Smooth muscle cell (in vitro differentiated cells): ENCODE measurements at regions not wholly inside any gene's neighbourhood (a gene's known extent, or its start where the extent isn't known, plus 50 kb on each side); places are given as distances from the start of the nearest gene placed in this dataset.

Experiments used
- DNase-seq: peaks from one replicate; lab custom pipeline; 2025; ENCODE audit not compliant: unreplicated experiment; lab: John Stamatoyannopoulos, UW
- H2AFZ ChIP-seq: fragments of 200-600 bp; sonication (generic); 2 replicates; pipeline ENCODE4 v1.6.0; 2016; ENCODE audit warnings: antibody characterized with exemption, low read depth, mild to moderate bottlenecking
- H3F3A ChIP-seq: fragments of 200-600 bp; sonication (generic); 2 replicates; pipeline ENCODE4 v1.6.0; 2017; ENCODE audit warnings: antibody characterized with exemption, low read depth
- H3K27ac ChIP-seq: fragments of 200-600 bp; sonication (generic); 2 replicates; pipeline ENCODE4 v1.5.1; 2016; ENCODE audit warnings: low read depth, mild to moderate bottlenecking
- H3K27me3 ChIP-seq: fragments of 200-600 bp; sonication (generic); 2 replicates; pipeline ENCODE4 v1.6.1; 2016; ENCODE audit warnings: low read depth, mild to moderate bottlenecking
- H3K36me3 ChIP-seq: fragments of 200-600 bp; sonication (generic); 2 replicates; pipeline ENCODE4 v1.5.1; 2016; ENCODE audit warnings: low read depth
- H3K4me1 ChIP-seq: fragments of 200-600 bp; sonication (generic); 2 replicates; pipeline ENCODE4 v1.5.1; 2016; ENCODE audit warnings: low read depth
- H3K4me2 ChIP-seq: fragments of 200-600 bp; sonication (generic); 2 replicates; pipeline ENCODE4 v1.6.0; 2016; ENCODE audit warnings: mild to moderate bottlenecking
- H3K4me3 ChIP-seq: fragments of 200-600 bp; sonication (generic); 2 replicates; pipeline ENCODE4 v1.5.1; 2016; ENCODE audit warnings: mild to moderate bottlenecking
- H3K79me2 ChIP-seq: fragments of 200-600 bp; sonication (generic); 2 replicates; pipeline ENCODE4 v1.6.0; 2016; ENCODE audit warnings: low read depth, mild to moderate bottlenecking
- H3K9ac ChIP-seq: fragments of 200-600 bp; sonication (generic); 2 replicates; pipeline ENCODE4 v1.6.0; 2016; ENCODE audit warnings: low read depth
- H3K9me3 ChIP-seq: fragments of 200-600 bp; sonication (generic); replicated peaks from 2 replicates; pipeline ENCODE4 v1.5.1; 2016; ENCODE audit warnings: low read depth
- H4K20me1 ChIP-seq: fragments of 200-600 bp; sonication (generic); 2 replicates; pipeline ENCODE4 v1.6.0; 2016; ENCODE audit warnings: low read depth
- CTCF ChIP-seq: fragments of 200-600 bp; sonication (generic); IDR thresholded peaks from 2 replicates; pipeline ENCODE4 v1.5.1; 2017; ENCODE audit warnings: borderline replicate concordance, mild to moderate bottlenecking, antibody characterized with exemption; ENCODE audit not compliant: insufficient read depth, poor library complexity, severe bottlenecking
- WGBS: methylation state at CpG from one replicate; pipeline ENCODE4 v1.1.7; 2016; ENCODE audit warnings: low lambda C conversion rate; 5-methylcytosine and 5-hydroxymethylcytosine counted together

GRCh38 chrX:8906299-8906938, 105.2 kb upstream of the FAM9A start:
- Histone ChIP-seq H3K9ac (no peak overlapping the region), H3K27ac (no peak overlapping the region)
- 86% methylated on average over 9 of the region's 9 CpGs for WGBS

GRCh38 chrX:8897259-8897658, 96.1 kb upstream of the FAM9A start:
- Histone ChIP-seq H3K79me2 (no peaks in the 10 kb centered on the region), H3K27ac (no peak overlapping the region), H2AFZ (no peak overlapping the region), H4K20me1 (no peaks in the 10 kb centered on the region), H3F3A (no peaks in the 10 kb centered on the region), H3K4me3 (no peak overlapping the region), H3K36me3 (no peaks in the 10 kb centered on the region), H3K9ac (no peak overlapping the region), H3K4me2 (no peak overlapping the region), H3K27me3 (no peaks in the 10 kb centered on the region), H3K9me3 (no peaks in the 10 kb centered on the region), H3K4me1 (no peaks in the 10 kb centered on the region)
- TF ChIP-seq CTCF: no peak
- 65% methylated on average over 4 of the region's 4 CpGs for WGBS
- DNase-seq: no peak

More at GRCh38 chrX:8906299-8906938, 105.2 kb upstream of the FAM9A start:
- no peaks in the 10 kb centered on the region for H3K4me1 ChIP-seq
- H2AFZ ChIP-seq: no peak overlapping the region
- no peaks in the 10 kb centered on the region for H3K27me3 ChIP-seq
- H4K20me1 ChIP-seq: no peaks in the 10 kb centered on the region
- H3K4me2 ChIP-seq: no peak overlapping the region
- no peak for DNase-seq
- no peaks in the 10 kb centered on the region for H3F3A ChIP-seq
- H3K9me3 ChIP-seq: no peaks in the 10 kb centered on the region
- H3K79me2 ChIP-seq: no peaks in the 10 kb centered on the region
- no peaks in the 10 kb centered on the region for H3K36me3 ChIP-seq
- H3K4me3 ChIP-seq: no peak overlapping the region
- no peak for TF ChIP-seq CTCF

- H3K79me2 ChIP-seq: no peaks in the 10 kb centered on the region
- no peaks in the 10 kb centered on the region for H4K20me1 ChIP-seq
- H2AFZ ChIP-seq: no peak overlapping the region
- WGBS: 71% methylated on average over 1 of the region's 1 CpG
- H3K36me3 ChIP-seq: no peaks in the 10 kb centered on the region
- H3K4me2 ChIP-seq: no peak overlapping the region
- H3K9ac ChIP-seq: no peak overlapping the region
- peaks cover 2% of the 10 kb centered on the region for H3K9me3 ChIP-seq
- no peak for TF ChIP-seq CTCF
- H3K27me3 ChIP-seq: no peaks in the 10 kb centered on the region
- H3K27ac ChIP-seq: no peak overlapping the region
- H3K4me3 ChIP-seq: no peak overlapping the region
- no peaks in the 10 kb centered on the region for H3K4me1 ChIP-seq
- DNase-seq: no peak
- H3F3A ChIP-seq: no peaks in the 10 kb centered on the region
These were observed 89.6 kb upstream of the FAM9A start for GRCh38 chrX:8890794-8891193.

GRCh38 chrX:8887004-8887403, 85.8 kb upstream of the FAM9A start:
- Histone ChIP-seq H3K27me3 (no peaks in the 10 kb centered on the region), H3K9me3 (peaks cover 2% of the 10 kb centered on the region), H3K4me1 (no peaks in the 10 kb centered on the region), H3K36me3 (no peaks in the 10 kb centered on the region), H3K9ac (no peak overlapping the region), H4K20me1 (no peaks in the 10 kb centered on the region), H3F3A (no peaks in the 10 kb centered on the region), H2AFZ (no peak overlapping the region), H3K27ac (no peak overlapping the region), H3K4me3 (no peak overlapping the region), H3K79me2 (no peaks in the 10 kb centered on the region), H3K4me2 (no peak overlapping the region)
- TF ChIP-seq CTCF: no peak
- 88% methylated on average over 3 of the region's 3 CpGs for WGBS
- no peak for DNase-seq
